ENCODE measurements at regions not wholly inside any gene's neighbourhood (a gene's known extent, or its start where the extent isn't known, plus 50 kb on each side); places are given as distances from the start of the nearest gene placed in this dataset.

- CTCF ChIA-PET = interaction anchor here (1.0 to 1.4 kb wide), 2 partner anchors 9 to 20 kb away, joined by 3 read pairs; no protein-coding TSS in a partner anchor
- Histone ChIP-seq H3K36me3 (replicated peaks in 1 of 2; ENCODE audit: control insufficient read depth in 1 of 2, insufficient read depth in 2 of 2, low read length in 1 of 2) (no peaks in the 10 kb centered on the region), H3F3A (replicated peaks; ENCODE audit: insufficient read depth) (no peaks in the 10 kb centered on the region), H4K20me1 (ENCODE audit: insufficient read depth) (no peaks in the 10 kb centered on the region), H3K4me3 (ENCODE audit: low read depth in 2 of 2, low read length in 1 of 2) (no peak overlapping the region), H3K27me3 (ENCODE audit: insufficient read depth) (no peaks in the 10 kb centered on the region), H3K27ac (ENCODE audit: low read depth in 2 of 2, low read length in 1 of 2) (no peak overlapping the region), H3K9me3 (no peaks in the 10 kb centered on the region), H2AFZ (ENCODE audit: low read depth) (no peak overlapping the region), H3K9me2 (no peaks in the 10 kb centered on the region), H3K4me1 (ENCODE audit: control insufficient read depth in 1 of 2, insufficient read depth in 2 of 2, low read depth in 1 of 2, low read length in 1 of 2) (no peaks in the 10 kb centered on the region), H3K9ac (no peak overlapping the region), H3K4me2 (no peak overlapping the region), H3K79me2 (ENCODE audit: insufficient read depth) (no peaks in the 10 kb centered on the region)
- no peak for TF ChIP-seq NRF1 (IDR thresholded peaks at IDR 0.05; ENCODE audit: low read depth, low read length)
- POLR2A ChIA-PET = no interaction called here
- no CpG with 5 or more reads among the region's 1 CpG for WGBS (ENCODE audit: low lambda C conversion rate)
- no peak for DNase-seq
Observed at GRCh38 chr5:106113922-106114321, 1556.8 kb downstream of the EFNA5 start.

- Histone ChIP-seq H3K4me1 (ENCODE audit: control insufficient read depth in 1 of 2, insufficient read depth in 2 of 2, low read depth in 1 of 2, low read length in 1 of 2) (no peaks in the 10 kb centered on the region), H2AFZ (ENCODE audit: low read depth) (no peak overlapping the region; the same call in 1 of the 2 replicates), H3K9me3 (no peaks in the 10 kb centered on the region), H3K4me2 (no peak overlapping the region), H3K27me3 (ENCODE audit: insufficient read depth) (no peaks in the 10 kb centered on the region), H3K79me2 (ENCODE audit: insufficient read depth) (no peaks in the 10 kb centered on the region; the same call in 1 of the 2 replicates), H3K36me3 (replicated peaks in 1 of 2; ENCODE audit: control insufficient read depth in 1 of 2, insufficient read depth in 2 of 2, low read length in 1 of 2) (no peaks in the 10 kb centered on the region), H3K9me2 (no peaks in the 10 kb centered on the region), H3K27ac (ENCODE audit: low read depth in 2 of 2, low read length in 1 of 2) (no peak overlapping the region), H3K4me3 (ENCODE audit: low read depth in 2 of 2, low read length in 1 of 2) (no peak overlapping the region), H4K20me1 (ENCODE audit: insufficient read depth) (no peaks in the 10 kb centered on the region), H3F3A (replicated peaks; ENCODE audit: insufficient read depth) (no peaks in the 10 kb centered on the region), H3K9ac (no peak overlapping the region)
- ChIA-PET POLR2A (no interaction called here), CTCF (interaction anchor here (1.0 to 1.4 kb wide), 2 partner anchors 9 to 10 kb away, joined by 3 read pairs; no protein-coding TSS in a partner anchor)
- 84% methylated on average over 2 of the region's 2 CpGs for WGBS (ENCODE audit: low lambda C conversion rate)
- no peak for DNase-seq
- no peak for TF ChIP-seq TCF12 (IDR thresholded peaks at IDR 0.05)
- TF ChIP-seq GATA2 (CRISPR knock-in tag; IDR thresholded peaks at IDR 0.05) = no peak
- TF ChIP-seq FOXJ3 (CRISPR knock-in tag; IDR thresholded peaks at IDR 0.05) = no peak
- no peak for TF ChIP-seq ELF1 (IDR thresholded peaks at IDR 0.05)
- TF ChIP-seq JUND (IDR thresholded peaks at IDR 0.05) = no peak
- no peak for TF ChIP-seq FOSL2 (IDR thresholded peaks at IDR 0.05; ENCODE audit: borderline replicate concordance, low read depth)
Observed at GRCh38 chr5:106106384-106106783, 1564.4 kb downstream of the EFNA5 start.

- H3K79me2 ChIP-seq (ENCODE audit: insufficient read depth) = no peaks in the 10 kb centered on the region
- H3K9me2 ChIP-seq = no peaks in the 10 kb centered on the region
- no peak overlapping the region for H3K4me3 ChIP-seq (ENCODE audit: low read depth in 2 of 2, low read length in 1 of 2)
- peak overlapping the region; percentile 63 to 91 for H3K27ac ChIP-seq (ENCODE audit: low read depth in 2 of 2, low read length in 1 of 2)
- DNase-seq = no peak
- no peak overlapping the region for H3K4me2 ChIP-seq
- H3K36me3 ChIP-seq (replicated peaks in 1 of 2; ENCODE audit: control insufficient read depth in 1 of 2, insufficient read depth in 2 of 2, low read length in 1 of 2) = no peaks in the 10 kb centered on the region
- H3K9ac ChIP-seq = no peak overlapping the region
- peak overlapping the region; percentile 51; the same call in 1 of the 2 replicates for H2AFZ ChIP-seq (ENCODE audit: low read depth)
- H3K4me1 ChIP-seq (ENCODE audit: control insufficient read depth in 1 of 2, insufficient read depth in 2 of 2, low read depth in 1 of 2, low read length in 1 of 2) = peaks cover 15 to 23% of the 10 kb centered on the region in 2 experiments
- ChIA-PET CTCF (interaction anchor here (1.1 kb wide), 1 partner anchor 10 kb away, joined by 3 read pairs; no protein-coding TSS in a partner anchor), POLR2A (no interaction called here)
- H3F3A ChIP-seq (replicated peaks; ENCODE audit: insufficient read depth) = peaks cover 26% of the 10 kb centered on the region
- TF ChIP-seq TCF12 (IDR thresholded peaks at IDR 0.05) (peak; percentile 93), RCOR1 (IDR thresholded peaks at IDR 0.05; ENCODE audit: low read length) (no peak), FOXM1 (IDR thresholded peaks at IDR 0.05; ENCODE audit: low read depth) (peak; percentile 58), SIN3A (IDR thresholded peaks at IDR 0.05; ENCODE audit: borderline replicate concordance, low read depth, low read length) (peak; percentile 19; the same call in 1 of the 2 replicates), RFX5 (IDR thresholded peaks at IDR 0.05; ENCODE audit: low read length) (no peak), POLR2AphosphoS5 (IDR thresholded peaks at IDR 0.05; ENCODE audit: low read depth, low read length) (peak; percentile 69; the same call in 1 of the 2 replicates), JUND (IDR thresholded peaks at IDR 0.05) (peak; percentile 90), TEAD4 (IDR thresholded peaks at IDR 0.05; ENCODE audit: borderline replicate concordance, insufficient read depth) (peak; percentile 85), NFIC (IDR thresholded peaks at IDR 0.05; ENCODE audit: borderline replicate concordance) (peak; percentile 96), YY1 (IDR thresholded peaks at IDR 0.05; ENCODE audit: low read depth) (peak; percentile 57; the same call in 1 of the 2 replicates), FOSL2 (IDR thresholded peaks at IDR 0.05; ENCODE audit: borderline replicate concordance, low read depth) (peak; percentile 54; the same call in 1 of the 2 replicates), MXI1 (IDR thresholded peaks at IDR 0.05; ENCODE audit: low read depth, low read length) (no peak), EP300 (IDR thresholded peaks at IDR 0.05; ENCODE audit: borderline replicate concordance in 1 of 2, low read depth in 1 of 2, low read length in 1 of 2) (peak; percentile 58 to 93; a peak in 3 of 4 replicates), GATA2 (CRISPR knock-in tag; IDR thresholded peaks at IDR 0.05) (no peak), ZBTB33 (IDR thresholded peaks at IDR 0.05; ENCODE audit: borderline replicate concordance, low read depth) (peak; percentile 55; the same call in 1 of the 2 replicates)
- TF ChIP-seq, protein P1, sequence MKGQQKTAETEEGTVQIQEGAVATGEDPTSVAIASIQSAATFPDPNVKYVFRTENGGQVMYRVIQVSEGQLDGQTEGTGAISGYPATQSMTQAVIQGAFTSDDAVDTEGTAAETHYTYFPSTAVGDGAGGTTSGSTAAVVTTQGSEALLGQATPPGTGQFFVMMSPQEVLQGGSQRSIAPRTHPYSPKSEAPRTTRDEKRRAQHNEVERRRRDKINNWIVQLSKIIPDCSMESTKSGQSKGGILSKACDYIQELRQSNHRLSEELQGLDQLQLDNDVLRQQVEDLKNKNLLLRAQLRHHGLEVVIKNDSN (IDR thresholded peaks at IDR 0.05; ENCODE audit: borderline replicate concordance, low read depth) = no peak
- TF ChIP-seq, protein P2, sequence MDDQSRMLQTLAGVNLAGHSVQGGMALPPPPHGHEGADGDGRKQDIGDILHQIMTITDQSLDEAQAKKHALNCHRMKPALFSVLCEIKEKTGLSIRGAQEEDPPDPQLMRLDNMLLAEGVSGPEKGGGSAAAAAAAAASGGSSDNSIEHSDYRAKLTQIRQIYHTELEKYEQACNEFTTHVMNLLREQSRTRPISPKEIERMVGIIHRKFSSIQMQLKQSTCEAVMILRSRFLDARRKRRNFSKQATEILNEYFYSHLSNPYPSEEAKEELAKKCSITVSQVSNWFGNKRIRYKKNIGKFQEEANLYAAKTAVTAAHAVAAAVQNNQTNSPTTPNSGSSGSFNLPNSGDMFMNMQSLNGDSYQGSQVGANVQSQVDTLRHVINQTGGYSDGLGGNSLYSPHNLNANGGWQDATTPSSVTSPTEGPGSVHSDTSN (IDR thresholded peaks at IDR 0.05) = peak; percentile 94
- H3K9me3 ChIP-seq = 0 out of 2 replicates have a peak, but pooled peaks cover 4% of the 10 kb centered on the region
- 8% methylated on average over 1 of the region's 1 CpG for WGBS (ENCODE audit: low lambda C conversion rate)
- H4K20me1 ChIP-seq (ENCODE audit: insufficient read depth) = no peaks in the 10 kb centered on the region
- H3K27me3 ChIP-seq (ENCODE audit: insufficient read depth) = no peaks in the 10 kb centered on the region
Observed at GRCh38 chr5:106097340-106097739, 1573.4 kb downstream of the EFNA5 start.
